HG02759 (cell line): ENCODE measurements at regions not wholly inside any gene's neighbourhood (a gene's known extent, or its start where the extent isn't known, plus 50 kb on each side); places are given as distances from the start of the nearest gene placed in this dataset.
"Not testable (repeated sequence)": the region's sequence is repeated elsewhere in the genome, so short reads cannot be mapped to it uniquely, and the experiment has no call there.

ENCODE experiments used
- ATAC-seq: cut with Tn5 transposase; IDR thresholded peaks from one replicate; pipeline ENCODE4 v1.9.1; 2021; ENCODE audit warnings: mild to moderate bottlenecking, moderate library complexity; ENCODE audit not compliant: unreplicated experiment

- no peak for ATAC-seq
Observed at GRCh38 chr2:83990636-83991035, 468.4 kb downstream of the SUCLG1 start.

- not testable (repeated sequence) for ATAC-seq
Observed at GRCh38 chr2:83976628-83977027, 482.5 kb downstream of the SUCLG1 start.

DNA sequence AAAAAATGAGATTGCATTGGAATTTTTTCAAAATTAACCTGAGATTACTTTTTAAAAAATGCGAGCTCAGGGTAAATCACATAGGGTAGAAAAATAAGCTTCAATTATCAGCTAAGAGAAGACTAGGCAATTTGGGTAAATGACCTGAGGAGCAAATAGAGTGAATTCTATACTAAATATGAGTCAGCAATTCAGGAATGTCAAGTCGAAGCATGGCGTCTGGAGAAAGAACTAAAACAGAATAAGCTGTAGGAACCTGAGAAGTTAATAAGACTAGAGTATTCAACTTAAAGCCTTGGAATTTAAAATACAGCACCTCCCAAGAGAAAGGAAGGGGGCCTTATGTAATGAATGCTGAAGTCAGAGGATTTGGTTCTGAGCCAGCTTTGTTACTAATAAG, 487.0 kb downstream of the SUCLG1 start:
- no peak for ATAC-seq

DNA sequence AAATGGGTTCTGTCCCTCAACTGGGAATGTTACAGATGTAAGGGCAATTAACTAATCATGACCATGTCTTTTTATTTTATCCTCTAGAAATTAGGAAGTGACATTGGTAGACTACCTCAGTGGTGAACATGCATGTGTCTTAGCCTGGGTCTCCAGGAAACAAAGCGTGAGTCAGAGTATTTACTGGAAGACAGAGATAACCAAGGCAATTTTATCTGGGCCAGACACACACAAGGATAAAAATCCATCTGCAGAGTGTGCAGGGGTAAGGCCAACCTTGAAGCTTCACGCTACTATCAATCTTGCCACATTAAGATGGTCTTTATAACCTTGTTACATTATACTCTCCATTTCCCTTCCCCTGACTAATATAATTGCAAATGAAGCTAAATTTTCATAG, 487.5 kb downstream of the SUCLG1 start:
- no peak for ATAC-seq

GRCh38 chr2:83970217-83970929, 488.7 kb downstream of the SUCLG1 start:
- ATAC-seq = no peak

DNA sequence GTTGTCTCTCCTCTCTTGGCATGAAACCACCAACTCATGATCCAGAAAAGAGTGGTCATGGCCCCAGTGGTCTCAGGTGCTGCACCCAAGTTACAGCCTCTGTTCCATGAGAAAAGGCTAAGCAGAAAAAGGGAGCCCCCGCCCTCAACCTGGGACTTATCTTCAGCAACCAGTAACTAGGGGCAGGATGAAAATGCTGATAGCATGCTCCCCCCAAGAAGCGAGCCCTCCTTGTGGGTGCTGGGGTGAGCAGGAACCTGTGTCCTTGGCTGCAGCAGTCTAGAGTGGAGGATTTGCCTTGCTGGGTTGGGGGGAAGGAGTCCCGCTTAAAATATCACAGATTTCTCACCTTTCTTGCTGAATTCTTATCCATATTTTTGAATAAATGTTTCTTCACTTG, 490.0 kb downstream of the SUCLG1 start:
- no peak for ATAC-seq

- no peak for ATAC-seq
Observed at GRCh38 chr2:83967854-83968253, 491.2 kb downstream of the SUCLG1 start.

DNA sequence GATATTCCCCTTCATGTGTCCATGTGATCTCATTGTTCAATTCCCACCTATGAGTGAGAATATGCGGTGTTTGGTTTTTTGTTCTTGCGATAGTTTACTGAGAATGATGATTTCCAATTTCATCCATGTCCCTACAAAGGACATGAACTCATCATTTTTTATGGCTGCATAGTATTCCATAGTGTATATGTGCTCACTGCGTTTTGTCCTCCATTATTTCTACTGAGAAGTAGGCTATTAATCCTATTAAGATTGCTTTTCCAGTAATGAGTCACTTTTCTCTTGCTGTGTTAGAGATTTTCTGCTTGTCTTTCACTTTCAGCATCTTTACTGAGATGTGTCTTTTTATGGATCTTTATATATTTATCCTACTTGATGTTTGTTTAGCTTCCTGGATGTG, 492.1 kb downstream of the SUCLG1 start:
- ATAC-seq = not testable (repeated sequence)

DNA sequence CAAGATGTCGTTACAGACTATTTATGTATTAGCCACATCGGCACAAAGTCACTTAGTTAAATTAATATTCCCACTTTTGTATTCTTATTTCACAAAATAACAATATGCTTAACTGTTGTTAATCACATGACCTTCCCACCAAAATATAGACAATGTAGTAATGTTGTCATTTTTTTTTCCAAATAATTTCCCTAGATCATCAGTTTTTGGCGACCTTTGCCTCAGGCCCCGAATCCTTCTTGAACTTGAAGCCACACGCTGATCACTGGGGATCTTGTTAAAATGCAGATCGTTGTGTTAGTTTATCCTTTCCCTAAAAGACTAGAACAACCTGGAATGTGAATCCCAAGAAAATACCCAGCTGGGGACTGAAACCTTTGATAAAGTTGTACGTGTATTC, 497.6 kb downstream of the SUCLG1 start:
- ATAC-seq = no peak

DNA sequence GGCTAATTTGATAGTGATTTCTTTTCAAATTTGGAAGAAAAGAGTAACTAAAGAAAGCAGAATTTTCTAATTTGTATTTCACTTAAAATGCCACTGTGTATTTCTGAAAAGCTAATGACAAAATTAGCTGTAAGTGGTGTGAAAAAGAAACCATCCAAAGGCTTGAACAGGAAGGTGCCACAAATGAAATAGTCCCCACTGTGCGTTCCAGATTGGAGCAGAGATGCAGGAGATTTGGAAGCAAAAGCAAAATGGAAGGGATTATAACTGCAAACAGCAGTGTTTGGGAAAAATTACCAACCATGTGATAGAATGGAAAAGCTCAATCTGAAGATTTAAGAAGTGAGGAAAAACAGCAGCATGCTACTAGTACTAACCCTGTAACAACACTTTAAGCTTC, 498.7 kb downstream of the SUCLG1 start:
- no peak for ATAC-seq

DNA sequence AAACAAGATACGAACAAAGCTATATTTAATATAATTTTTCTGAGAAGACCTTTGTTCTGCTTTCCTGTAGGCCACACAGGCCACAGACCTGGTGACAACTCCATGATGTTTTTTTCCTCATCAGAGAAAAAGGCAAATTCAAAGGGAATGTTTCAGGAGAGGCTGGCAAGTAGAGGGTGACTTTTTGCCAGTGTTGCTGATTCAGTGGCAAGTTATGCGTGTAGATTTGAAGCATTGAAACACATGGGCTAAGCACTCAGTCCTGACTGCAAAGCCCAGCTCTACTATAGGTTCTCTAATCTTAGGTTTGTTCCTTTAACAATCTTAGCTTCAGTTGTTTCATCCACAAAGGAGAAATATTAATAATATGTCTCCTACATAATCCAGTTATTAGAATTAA, 499.8 kb downstream of the SUCLG1 start:
- no peak for ATAC-seq

- ATAC-seq = no peak
Observed at GRCh38 chr2:83956991-83957390, 502.1 kb downstream of the SUCLG1 start.

DNA sequence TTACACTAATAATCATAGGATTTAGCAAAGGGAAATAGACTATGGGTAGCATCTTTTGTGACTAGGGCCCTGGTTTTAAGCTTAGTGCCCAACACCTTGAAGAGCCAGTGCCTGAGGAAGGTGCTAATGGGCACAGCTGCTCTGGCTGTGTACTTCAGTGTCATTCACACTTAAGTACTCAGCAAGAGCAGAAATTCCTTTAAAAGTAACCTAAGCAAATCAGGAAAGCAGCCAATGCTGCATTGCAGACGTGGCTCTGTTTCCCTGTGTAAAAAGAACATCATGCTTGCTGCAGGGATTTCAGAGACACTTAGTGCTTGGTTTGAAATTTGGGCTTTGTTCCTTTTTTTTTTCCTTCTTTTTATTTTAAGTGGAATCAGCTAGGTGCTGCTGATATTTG, 505.4 kb downstream of the SUCLG1 start:
- ATAC-seq = no peak

DNA sequence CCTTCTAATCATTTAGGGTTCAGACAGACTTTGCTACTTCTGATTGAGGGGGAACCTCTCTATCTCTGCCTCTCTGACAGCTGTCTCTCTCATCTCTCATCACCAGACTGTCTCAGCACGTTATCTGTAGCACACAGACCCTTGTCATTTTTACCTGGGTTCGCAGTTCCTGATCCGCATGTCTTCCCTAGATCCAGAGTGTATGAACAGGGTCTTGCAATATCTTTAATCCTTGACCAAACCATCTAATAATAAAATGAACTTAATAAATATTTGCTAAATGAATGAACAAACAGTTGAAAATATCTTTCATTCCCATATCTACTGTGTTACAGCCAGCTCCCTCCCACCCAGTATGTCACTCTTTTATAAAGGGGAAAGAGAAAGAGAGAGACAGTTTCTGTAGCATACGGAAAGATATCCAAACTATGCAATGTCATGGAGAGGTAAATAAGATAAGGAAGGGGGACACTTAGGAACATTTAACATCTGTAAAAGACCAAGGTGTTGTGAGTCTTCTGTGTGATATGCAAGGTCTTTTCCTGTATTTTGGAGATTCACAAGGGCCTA, 507.6 kb downstream of the SUCLG1 start:
- no peak for ATAC-seq

DNA sequence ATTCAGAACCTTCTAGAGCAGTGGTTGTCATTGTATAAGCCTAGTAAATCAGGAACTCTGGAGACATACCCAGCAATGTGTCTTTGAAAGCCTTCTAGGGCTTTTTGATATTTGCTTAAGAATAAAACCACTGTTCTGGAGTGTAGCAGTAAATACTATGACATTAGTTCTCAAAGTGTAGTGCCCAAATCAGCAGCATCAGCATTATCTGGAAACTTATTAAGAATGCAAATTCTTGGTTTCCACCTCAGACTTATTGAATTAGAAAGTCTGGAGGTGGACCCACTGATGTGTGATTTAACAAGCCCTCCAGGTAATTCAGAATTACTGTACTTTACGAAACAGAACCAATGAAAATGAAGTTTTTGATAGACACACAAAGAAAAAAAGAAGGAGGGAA, 509.7 kb downstream of the SUCLG1 start:
- ATAC-seq = no peak

DNA sequence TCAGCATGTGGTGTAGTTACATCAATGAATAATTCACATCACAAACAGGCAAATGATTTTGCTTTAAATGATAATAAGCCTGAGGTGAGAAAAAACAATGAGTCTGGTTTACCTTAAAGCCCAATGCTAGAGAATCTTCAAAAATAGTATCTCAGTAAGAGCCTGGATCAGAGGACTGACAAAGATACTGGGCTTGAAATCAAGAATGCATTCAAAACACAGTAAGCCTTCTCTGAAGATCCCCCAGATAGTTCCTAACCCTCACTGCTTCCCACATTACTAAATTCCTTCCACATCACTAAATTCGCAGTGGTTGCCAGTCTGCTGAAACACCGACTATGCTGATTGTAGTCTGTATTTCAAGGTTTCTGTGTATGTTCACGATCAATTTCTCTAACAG, 514.9 kb downstream of the SUCLG1 start:
- ATAC-seq = no peak

GRCh38 chr2:83943265-83943664, 515.8 kb downstream of the SUCLG1 start:
- ATAC-seq = no peak

DNA sequence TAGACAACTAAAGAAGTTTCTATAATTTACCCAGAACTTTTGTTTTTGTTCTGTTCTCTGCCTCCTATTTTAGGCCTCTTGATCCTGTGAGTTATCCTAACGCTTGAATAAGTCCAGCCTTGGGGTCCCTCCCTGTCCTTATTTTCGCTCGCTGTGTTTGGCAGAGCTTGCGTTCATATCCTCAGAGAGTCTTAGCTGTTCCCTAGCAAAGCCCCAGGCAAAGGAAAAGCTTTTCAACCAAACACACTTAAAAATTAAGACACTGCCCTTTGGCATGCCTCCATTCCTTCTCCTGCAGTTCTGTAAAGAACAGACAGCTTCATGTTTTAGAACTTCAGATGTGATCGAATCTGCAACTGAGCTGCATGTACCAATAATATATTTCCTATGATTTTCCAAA, 517.2 kb downstream of the SUCLG1 start:
- no peak for ATAC-seq

GRCh38 chr2:83933749-83934148, 525.3 kb downstream of the SUCLG1 start:
- ATAC-seq = no peak

DNA sequence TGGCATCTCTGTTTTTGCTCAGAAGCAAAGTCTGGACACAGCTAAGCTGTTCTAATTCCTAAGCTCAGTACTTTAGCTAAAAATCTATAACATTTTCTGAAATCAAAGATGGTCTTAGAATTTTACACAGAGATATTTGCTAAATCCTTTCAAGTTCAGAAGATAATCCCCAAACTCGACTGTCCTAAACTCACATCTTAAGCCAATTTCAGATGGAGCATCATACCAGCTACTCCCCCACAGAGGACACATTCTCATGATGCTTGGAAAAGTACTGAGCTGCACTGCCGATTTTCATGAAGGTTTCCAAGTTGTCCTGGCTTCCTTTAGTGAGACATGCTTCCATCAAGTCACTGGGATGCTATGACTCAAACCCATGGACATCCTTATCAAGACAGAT, 535.5 kb downstream of the SUCLG1 start:
- ATAC-seq = no peak

DNA sequence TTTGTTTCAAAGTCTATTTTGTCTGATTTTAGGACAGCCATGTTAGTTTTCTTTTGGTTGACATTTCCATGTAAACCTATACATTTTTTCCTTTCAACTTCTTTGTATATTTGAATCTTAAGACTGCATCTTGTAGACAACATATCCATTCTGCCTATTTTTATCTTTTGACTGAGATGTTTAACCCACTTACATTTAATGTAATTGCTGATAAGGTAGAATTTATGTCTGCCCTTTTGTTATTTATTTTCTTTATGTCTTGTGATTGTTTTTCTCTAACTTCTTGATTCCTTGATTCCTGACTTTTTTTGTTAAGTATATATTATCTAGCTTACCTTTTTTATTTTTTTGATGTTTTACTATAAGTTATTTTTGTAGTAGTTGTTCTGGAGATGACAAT, 542.5 kb downstream of the SUCLG1 start:
- no peak for ATAC-seq

GRCh38 chr2:83915381-83915780, 543.7 kb downstream of the SUCLG1 start:
- ATAC-seq = no peak

GRCh38 chr2:83908750-83909149, 550.3 kb downstream of the SUCLG1 start:
- ATAC-seq = no peak
